K562 (cell line): ENCODE measurements at regions not wholly inside any gene's neighbourhood (a gene's known extent, or its start where the extent isn't known, plus 50 kb on each side); places are given as distances from the start of the nearest gene placed in this dataset.
A peak's percentile ranks its signal among the peaks of the same experiment; 100 is the strongest.

Experiments
- BDP1 ChIP-seq: IDR thresholded peaks from 3 replicates; pipeline ENCODE4 v1.6.1; 2011; ENCODE audit not compliant: insufficient read length, insufficient read depth
- CHD1 ChIP-seq: fragments of 200-600 bp; sonication (generic); IDR thresholded peaks from one replicate; pipeline ENCODE4 v1.6.1; 2012; ENCODE audit warnings: mild to moderate bottlenecking, moderate library complexity, low read length, inconsistent platforms
- CREM ChIP-seq: IDR thresholded peaks from 2 replicates; pipeline ENCODE4 v1.6.1; 2014; ENCODE audit warnings: antibody characterized with exemption, low read depth
- ESRRA ChIP-seq: fragments of 450-650 bp; IDR thresholded peaks from 2 replicates; pipeline ENCODE4 v1.6.1; 2014; ENCODE audit warnings: low read depth, mild to moderate bottlenecking, moderate library complexity, borderline replicate concordance
- GTF2E2 ChIP-seq: fragments of 200-800 bp; sonication (Bioruptor generic); IDR thresholded peaks from 2 replicates; pipeline ENCODE4 v1.6.1; 2016; ENCODE audit warnings: missing genetic modification characterization, missing compliant biosample characterization
- MYBL2 ChIP-seq, 2 experiments: fragments of 450-650 bp in 1 of 2; sonication (generic) in 1 of 2; formaldehyde crosslinking in 1 of 2; IDR thresholded peaks; 2 replicates each; pipeline versions ENCODE4 v1.6.1 to v1.8.1; 2017 to 2022; ENCODE audit warnings: borderline replicate concordance in 1 of 2, inconsistent platforms in 1 of 2, low read depth in 1 of 2, mild to moderate bottlenecking in 1 of 2, missing genetic modification reagents in 1 of 2, moderate library complexity in 1 of 2
- OTX1 ChIP-seq: fragments of 450-650 bp; formaldehyde crosslinking; IDR thresholded peaks from 2 replicates; pipeline ENCODE4 v1.4.0; 2022; ENCODE audit warnings: mild to moderate bottlenecking
- SRSF7 ChIP-seq: fragments of 200-400 bp; formaldehyde crosslinking; optimal IDR thresholded peaks from 2 replicates; pipeline ENCODE3; 2017; ENCODE audit warnings: mild to moderate bottlenecking, low read depth, low read length
- TOE1 ChIP-seq, 2 experiments: fragments of 450-650 bp in 1 of 2; sonication (generic) in 1 of 2; formaldehyde crosslinking in 1 of 2; IDR thresholded peaks; 2 replicates each; pipeline versions ENCODE4 v1.7.1 to v1.8.0; 2016 to 2022; ENCODE audit warnings: borderline replicate concordance in 2 of 2, mild to moderate bottlenecking in 2 of 2, antibody characterized with exemption in 1 of 2, inconsistent platforms in 1 of 2, low read depth in 1 of 2, missing genetic modification reagents in 1 of 2, moderate library complexity in 1 of 2
- ZNF175 ChIP-seq: fragments of 200-800 bp; sonication (Bioruptor generic); IDR thresholded peaks from 2 replicates; pipeline ENCODE4 v1.6.1; 2016; ENCODE audit warnings: low read depth, mild to moderate bottlenecking, missing genetic modification characterization, missing compliant biosample characterization
- TF ChIP-seq, protein P1 (sequence below), 2 experiments: IDR thresholded peaks in 1 of 2; conservative IDR thresholded peaks in 1 of 2; 2 replicates each; pipeline ENCODE4 v1.6.1; 2016; ENCODE audit warnings: low read depth in 2 of 2, mild to moderate bottlenecking in 1 of 2, missing compliant biosample characterization in 1 of 2, missing genetic modification characterization in 1 of 2, moderate library complexity in 1 of 2
- TF ChIP-seq, protein P2 (sequence below): fragments of 250-450 bp; sonication (Bioruptor Pico); IDR thresholded peaks from 2 replicates; pipeline ENCODE4 v1.5.0; 2021
- TF ChIP-seq, protein P3 (sequence below), 2 experiments: fragments of 450-650 bp in 1 of 2; sonication (generic) in 1 of 2; formaldehyde crosslinking in 1 of 2; IDR thresholded peaks in 1 of 2; conservative IDR thresholded peaks in 1 of 2; 2 replicates each; pipeline versions ENCODE4 v1.6.1 to v1.8.1; 2016 to 2023; ENCODE audit warnings: mild to moderate bottlenecking in 2 of 2, moderate library complexity in 2 of 2, inconsistent platforms in 1 of 2, missing genetic modification reagents in 1 of 2
- TF ChIP-seq, protein P4 (sequence below): fragments of 250-450 bp; sonication (Bioruptor Pico); IDR thresholded peaks from 2 replicates; pipeline ENCODE4 v1.5.0; 2021; ENCODE audit warnings: mild to moderate bottlenecking, moderate library complexity
- TF ChIP-seq, protein P5 (sequence below): fragments of 250-450 bp; sonication (Bioruptor Pico); IDR thresholded peaks from 2 replicates; pipeline ENCODE4 v1.8.0; 2022; ENCODE audit warnings: inconsistent platforms, mild to moderate bottlenecking, moderate library complexity, borderline replicate concordance

- TF ChIP-seq, protein P1, sequence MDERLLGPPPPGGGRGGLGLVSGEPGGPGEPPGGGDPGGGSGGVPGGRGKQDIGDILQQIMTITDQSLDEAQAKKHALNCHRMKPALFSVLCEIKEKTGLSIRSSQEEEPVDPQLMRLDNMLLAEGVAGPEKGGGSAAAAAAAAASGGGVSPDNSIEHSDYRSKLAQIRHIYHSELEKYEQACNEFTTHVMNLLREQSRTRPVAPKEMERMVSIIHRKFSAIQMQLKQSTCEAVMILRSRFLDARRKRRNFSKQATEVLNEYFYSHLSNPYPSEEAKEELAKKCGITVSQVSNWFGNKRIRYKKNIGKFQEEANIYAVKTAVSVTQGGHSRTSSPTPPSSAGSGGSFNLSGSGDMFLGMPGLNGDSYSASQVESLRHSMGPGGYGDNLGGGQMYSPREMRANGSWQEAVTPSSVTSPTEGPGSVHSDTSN (CRISPR knock-in tag; IDR thresholded peaks at IDR 0.05; ENCODE audit: low read depth): no peak
- TF ChIP-seq, protein P1 (tag; conservative IDR thresholded peaks at IDR 0.05; ENCODE audit: low read depth): no peak
- TF ChIP-seq ESRRA: no peak
- peak; percentile 49; the same call in 1 of the 2 replicates for TF ChIP-seq TOE1 (IDR thresholded peaks at IDR 0.05; ENCODE audit: borderline replicate concordance)
- 0 out of 2 replicates have a peak, but pooled peaks have one; percentile 51 for TF ChIP-seq TOE1 (CRISPR knock-in tag; IDR thresholded peaks at IDR 0.05; ENCODE audit: borderline replicate concordance, low read depth)
- TF ChIP-seq, protein P2, sequence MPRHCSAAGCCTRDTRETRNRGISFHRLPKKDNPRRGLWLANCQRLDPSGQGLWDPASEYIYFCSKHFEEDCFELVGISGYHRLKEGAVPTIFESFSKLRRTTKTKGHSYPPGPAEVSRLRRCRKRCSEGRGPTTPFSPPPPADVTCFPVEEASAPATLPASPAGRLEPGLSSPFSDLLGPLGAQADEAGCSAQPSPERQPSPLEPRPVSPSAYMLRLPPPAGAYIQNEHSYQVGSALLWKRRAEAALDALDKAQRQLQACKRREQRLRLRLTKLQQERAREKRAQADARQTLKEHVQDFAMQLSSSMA (CRISPR knock-in tag): no peak
- TF ChIP-seq, protein P3, sequence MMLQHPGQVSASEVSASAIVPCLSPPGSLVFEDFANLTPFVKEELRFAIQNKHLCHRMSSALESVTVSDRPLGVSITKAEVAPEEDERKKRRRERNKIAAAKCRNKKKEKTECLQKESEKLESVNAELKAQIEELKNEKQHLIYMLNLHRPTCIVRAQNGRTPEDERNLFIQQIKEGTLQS (IDR thresholded peaks at IDR 0.05): no peak
- TF ChIP-seq, protein P3 (CRISPR knock-in tag; conservative IDR thresholded peaks at IDR 0.05): no peak
- TF ChIP-seq CREM: no peak
- TF ChIP-seq, protein P4, sequence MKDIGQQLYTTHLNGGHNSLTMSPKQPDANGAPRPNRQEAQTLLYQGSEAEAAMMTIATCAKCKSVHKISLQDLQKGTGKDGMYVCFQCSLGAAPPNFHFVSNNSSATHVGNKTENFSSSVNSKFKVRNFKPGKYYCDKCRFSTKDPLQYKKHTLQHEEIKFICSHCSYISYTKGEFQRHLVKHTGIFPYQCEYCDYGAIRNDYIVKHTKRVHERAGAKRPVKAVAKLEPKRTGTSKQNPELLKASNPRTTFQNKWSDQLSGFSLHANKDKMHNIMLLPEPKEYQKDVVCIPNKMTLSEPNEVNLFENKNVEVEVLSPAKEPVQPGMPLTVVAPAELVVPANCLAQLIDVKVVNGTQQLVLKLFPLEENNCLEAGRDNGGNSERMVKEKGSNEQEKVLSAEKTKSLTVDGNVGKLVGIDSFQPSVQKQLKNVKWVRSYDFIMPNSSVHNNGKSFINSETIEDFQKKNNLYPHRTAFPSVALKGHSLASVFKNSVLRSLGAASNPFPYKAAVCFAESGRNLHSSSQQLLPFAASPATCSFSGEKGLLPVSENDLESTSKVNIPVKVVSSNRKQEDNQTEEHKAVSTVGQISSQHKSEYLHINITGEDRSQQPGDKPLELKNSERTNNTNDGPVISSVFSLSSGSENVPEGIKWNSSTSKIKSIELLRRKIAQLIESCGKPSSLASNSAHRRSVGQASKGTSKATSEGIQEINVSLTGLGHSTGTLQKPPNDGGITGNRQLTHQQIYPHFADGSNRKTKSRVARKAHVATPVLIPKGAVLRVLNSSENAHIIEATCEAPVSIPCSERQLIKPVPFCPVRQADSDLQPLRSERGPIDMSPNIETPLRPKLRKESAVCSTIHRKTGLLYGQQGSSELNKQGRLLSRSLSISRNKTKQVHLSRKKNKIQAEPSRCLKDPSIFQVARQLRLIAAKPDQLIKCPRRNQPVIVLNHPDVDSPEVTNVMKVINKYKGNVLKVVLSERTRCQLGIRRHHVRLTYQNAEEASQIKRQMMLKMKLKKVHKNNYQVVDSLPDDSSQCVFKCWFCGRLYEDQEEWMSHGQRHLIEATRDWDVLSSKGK (CRISPR knock-in tag): no peak
- no peak for TF ChIP-seq BDP1
- TF ChIP-seq MYBL2 (IDR thresholded peaks at IDR 0.05; ENCODE audit: low read depth): no peak
- no peak for TF ChIP-seq MYBL2 (CRISPR knock-in tag; IDR thresholded peaks at IDR 0.05; ENCODE audit: borderline replicate concordance)
- no peak for TF ChIP-seq GTF2E2 (tag)
- no peak for TF ChIP-seq SRSF7
- TF ChIP-seq, protein P5, sequence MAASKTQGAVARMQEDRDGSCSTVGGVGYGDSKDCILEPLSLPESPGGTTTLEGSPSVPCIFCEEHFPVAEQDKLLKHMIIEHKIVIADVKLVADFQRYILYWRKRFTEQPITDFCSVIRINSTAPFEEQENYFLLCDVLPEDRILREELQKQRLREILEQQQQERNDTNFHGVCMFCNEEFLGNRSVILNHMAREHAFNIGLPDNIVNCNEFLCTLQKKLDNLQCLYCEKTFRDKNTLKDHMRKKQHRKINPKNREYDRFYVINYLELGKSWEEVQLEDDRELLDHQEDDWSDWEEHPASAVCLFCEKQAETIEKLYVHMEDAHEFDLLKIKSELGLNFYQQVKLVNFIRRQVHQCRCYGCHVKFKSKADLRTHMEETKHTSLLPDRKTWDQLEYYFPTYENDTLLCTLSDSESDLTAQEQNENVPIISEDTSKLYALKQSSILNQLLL (CRISPR knock-in tag): no peak
- TF ChIP-seq CHD1: no peak
- no peak for TF ChIP-seq ZNF175 (CRISPR knock-in tag)
- TF ChIP-seq OTX1: peak; percentile 88; the same call in 1 of the 2 replicates
Measured at GRCh38 chr16:85522842-85523601, 90.1 kb upstream of the GSE1 start (continued).
